C4-2B (cell line): ENCODE measurements at regions not wholly inside any gene's neighbourhood (a gene's known extent, or its start where the extent isn't known, plus 50 kb on each side); places are given as distances from the start of the nearest gene placed in this dataset.

Experiments
- ZFX ChIP-seq: fragments of 450-650 bp; IDR thresholded peaks from 2 replicates; pipeline ENCODE4 v1.6.1; 2017
- TF ChIP-seq, protein P1 (sequence below): fragments of 450-650 bp; conservative IDR thresholded peaks from 2 replicates; pipeline ENCODE4 v1.5.1; 2017; ENCODE audit warnings: mild to moderate bottlenecking

DNA sequence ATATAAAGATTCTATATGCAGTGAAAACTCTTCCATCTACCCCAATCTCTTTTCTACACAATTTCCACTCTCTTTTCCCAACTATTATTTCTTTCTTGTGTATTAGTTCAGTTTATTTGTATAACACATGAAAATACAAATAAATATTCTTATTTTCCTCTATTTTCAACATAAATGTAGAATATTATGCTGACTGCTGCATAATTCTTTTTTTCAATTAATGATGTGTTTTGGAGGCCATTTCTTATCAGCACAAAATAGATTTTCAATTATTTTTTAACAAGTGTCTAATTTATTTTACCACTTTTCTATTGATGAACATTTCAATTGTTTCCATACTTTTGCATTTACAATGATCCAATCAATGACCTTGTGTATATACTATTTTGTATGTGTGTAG is 557.7 kb upstream of the NR3C2 start:
- TF ChIP-seq ZFX: no peak
- TF ChIP-seq, protein P1, sequence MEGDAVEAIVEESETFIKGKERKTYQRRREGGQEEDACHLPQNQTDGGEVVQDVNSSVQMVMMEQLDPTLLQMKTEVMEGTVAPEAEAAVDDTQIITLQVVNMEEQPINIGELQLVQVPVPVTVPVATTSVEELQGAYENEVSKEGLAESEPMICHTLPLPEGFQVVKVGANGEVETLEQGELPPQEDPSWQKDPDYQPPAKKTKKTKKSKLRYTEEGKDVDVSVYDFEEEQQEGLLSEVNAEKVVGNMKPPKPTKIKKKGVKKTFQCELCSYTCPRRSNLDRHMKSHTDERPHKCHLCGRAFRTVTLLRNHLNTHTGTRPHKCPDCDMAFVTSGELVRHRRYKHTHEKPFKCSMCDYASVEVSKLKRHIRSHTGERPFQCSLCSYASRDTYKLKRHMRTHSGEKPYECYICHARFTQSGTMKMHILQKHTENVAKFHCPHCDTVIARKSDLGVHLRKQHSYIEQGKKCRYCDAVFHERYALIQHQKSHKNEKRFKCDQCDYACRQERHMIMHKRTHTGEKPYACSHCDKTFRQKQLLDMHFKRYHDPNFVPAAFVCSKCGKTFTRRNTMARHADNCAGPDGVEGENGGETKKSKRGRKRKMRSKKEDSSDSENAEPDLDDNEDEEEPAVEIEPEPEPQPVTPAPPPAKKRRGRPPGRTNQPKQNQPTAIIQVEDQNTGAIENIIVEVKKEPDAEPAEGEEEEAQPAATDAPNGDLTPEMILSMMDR: no peak
